GM13976 (cell line): ENCODE measurements at regions not wholly inside any gene's neighbourhood (a gene's known extent, or its start where the extent isn't known, plus 50 kb on each side); places are given as distances from the start of the nearest gene placed in this dataset.

ENCODE experiments used
- DNase-seq: peaks from one replicate; pipeline ENCODE4 v3.0.0; 2012; ENCODE audit warnings: low spot score
- in situ Hi-C: fragments of 300-500 bp; cut with MboI; formaldehyde crosslinking; loops from one replicate; pipeline ENCODE4 v1.12.0; 2022; ENCODE audit warnings: low sequenced_read_pairs, mixed read lengths, inconsistent platforms; ENCODE audit not compliant: unreplicated experiment
- TF ChIP-seq, protein P1 (sequence below): IDR thresholded peaks from 2 replicates; pipeline ENCODE4 v1.5.1; 2012; ENCODE audit warnings: borderline replicate concordance, mild to moderate bottlenecking; ENCODE audit not compliant: insufficient read depth; ENCODE audit errors: extremely low read depth, missing control alignments, control extremely low read depth

DNA sequence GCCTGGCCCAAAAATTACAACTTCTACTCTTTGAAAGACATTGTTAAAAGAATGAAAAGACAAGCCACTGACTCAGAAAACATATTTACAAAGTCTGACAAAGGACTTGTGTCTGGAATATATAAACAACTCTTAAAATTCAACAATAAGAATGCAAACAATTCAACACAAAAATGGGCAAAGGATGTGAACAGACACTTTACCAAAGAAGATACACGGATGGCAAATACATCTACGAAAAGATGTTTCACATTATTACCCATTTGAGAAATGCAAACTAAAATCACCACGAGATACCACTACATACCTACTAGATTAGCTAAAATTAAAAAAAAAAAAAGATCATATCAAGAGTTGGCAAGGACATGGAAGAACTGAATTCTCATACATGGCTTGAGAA is 80.8 kb upstream of the METRNL start:
- TF ChIP-seq, protein P1, sequence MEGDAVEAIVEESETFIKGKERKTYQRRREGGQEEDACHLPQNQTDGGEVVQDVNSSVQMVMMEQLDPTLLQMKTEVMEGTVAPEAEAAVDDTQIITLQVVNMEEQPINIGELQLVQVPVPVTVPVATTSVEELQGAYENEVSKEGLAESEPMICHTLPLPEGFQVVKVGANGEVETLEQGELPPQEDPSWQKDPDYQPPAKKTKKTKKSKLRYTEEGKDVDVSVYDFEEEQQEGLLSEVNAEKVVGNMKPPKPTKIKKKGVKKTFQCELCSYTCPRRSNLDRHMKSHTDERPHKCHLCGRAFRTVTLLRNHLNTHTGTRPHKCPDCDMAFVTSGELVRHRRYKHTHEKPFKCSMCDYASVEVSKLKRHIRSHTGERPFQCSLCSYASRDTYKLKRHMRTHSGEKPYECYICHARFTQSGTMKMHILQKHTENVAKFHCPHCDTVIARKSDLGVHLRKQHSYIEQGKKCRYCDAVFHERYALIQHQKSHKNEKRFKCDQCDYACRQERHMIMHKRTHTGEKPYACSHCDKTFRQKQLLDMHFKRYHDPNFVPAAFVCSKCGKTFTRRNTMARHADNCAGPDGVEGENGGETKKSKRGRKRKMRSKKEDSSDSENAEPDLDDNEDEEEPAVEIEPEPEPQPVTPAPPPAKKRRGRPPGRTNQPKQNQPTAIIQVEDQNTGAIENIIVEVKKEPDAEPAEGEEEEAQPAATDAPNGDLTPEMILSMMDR: no peak
- DNase-seq: no peak
- in situ Hi-C loops: no loop called here

DNA sequence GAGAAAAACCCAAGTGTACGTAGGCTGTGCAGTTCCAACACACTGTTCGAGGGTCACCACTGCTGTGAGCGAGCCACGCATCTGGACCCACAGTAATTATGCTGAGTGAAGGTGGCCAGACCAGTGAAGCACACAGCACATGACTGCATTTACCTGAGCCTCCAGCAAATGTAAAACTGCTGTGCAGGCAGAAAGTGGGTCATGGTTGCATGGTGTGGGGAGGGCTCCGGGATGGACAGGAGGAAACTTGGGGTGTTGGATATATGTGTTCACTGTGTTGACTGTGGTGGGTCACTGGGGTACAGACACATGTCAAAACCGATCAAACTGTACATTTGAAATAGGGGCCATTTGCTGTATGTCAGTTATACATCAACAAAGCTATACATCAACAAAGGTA is 78.7 kb upstream of the METRNL start:
- in situ Hi-C loops: no loop called here
- TF ChIP-seq, protein P1: no peak
- no peak for DNase-seq

- peak; percentile 21 for DNase-seq
- TF ChIP-seq, protein P1: no peak
- in situ Hi-C loops: no loop called here
These were observed 77.1 kb upstream of the METRNL start for GRCh38 chr17:83002118-83002805.

- in situ Hi-C loops: no loop called here
- TF ChIP-seq, protein P1: no peak
- DNase-seq: peak; percentile 18
These were observed 74.5 kb upstream of the METRNL start for GRCh38 chr17:83004791-83005380.

DNA sequence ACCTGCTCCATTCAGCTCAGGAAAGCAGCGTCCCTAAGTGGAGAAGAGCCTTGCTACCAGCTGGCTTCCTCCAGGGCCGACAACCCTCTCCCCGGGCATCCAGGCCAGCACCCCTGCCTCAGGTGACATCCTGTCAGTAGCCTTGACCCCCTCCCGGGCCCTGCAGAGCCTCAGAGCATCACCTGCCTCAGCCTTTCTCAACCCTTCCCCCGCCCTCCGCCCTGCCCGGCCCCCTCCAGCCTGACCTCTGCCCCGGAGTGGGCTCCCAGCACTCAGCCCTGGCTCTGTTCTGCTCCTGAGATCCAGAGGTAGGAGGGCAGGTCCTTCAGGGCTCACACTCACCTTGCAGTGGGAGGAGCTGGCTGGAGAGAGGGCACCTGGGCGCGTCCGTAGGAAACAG is 73.8 kb upstream of the METRNL start:
- no peak for DNase-seq
- TF ChIP-seq, protein P1: no peak

GRCh38 chr17:83006515-83007455 is 72.6 kb upstream of the METRNL start:
- TF ChIP-seq, protein P1: no peak
- DNase-seq: peak; percentile 20
- in situ Hi-C loops: no loop called here

More for the DNA sequence above, 73.8 kb upstream of the METRNL start:
- in situ Hi-C loops: no loop called here
